ENCODE measurements at regions not wholly inside any gene's neighbourhood (a gene's known extent, or its start where the extent isn't known, plus 50 kb on each side); places are given as distances from the start of the nearest gene placed in this dataset.
A peak's percentile ranks its signal among the peaks of the same experiment; 100 is the strongest.

- ATAC-seq: no peak
- TF ChIP-seq TSHZ2 (CRISPR knock-in tag; IDR thresholded peaks at IDR 0.05) (no peak), ZFP30 (CRISPR knock-in tag; IDR thresholded peaks at IDR 0.05) (no peak), TCF4 (CRISPR knock-in tag; IDR thresholded peaks at IDR 0.05; ENCODE audit: borderline replicate concordance) (no peak), CSDC2 (CRISPR knock-in tag; IDR thresholded peaks at IDR 0.05) (no peak), SNAI2 (CRISPR knock-in tag; IDR thresholded peaks at IDR 0.05) (no peak), ISL1 (CRISPR knock-in tag; IDR thresholded peaks at IDR 0.05) (no peak), ZNF565 (CRISPR knock-in tag; conservative IDR thresholded peaks at IDR 0.05; ENCODE audit: low read depth) (no peak), ZC3H10 (CRISPR knock-in tag; IDR thresholded peaks at IDR 0.05) (no peak), ZFP3 (CRISPR knock-in tag; IDR thresholded peaks at IDR 0.05) (no peak), TOX (CRISPR knock-in tag; IDR thresholded peaks at IDR 0.05; ENCODE audit: borderline replicate concordance) (no peak), POU6F1 (CRISPR knock-in tag; IDR thresholded peaks at IDR 0.05; ENCODE audit: borderline replicate concordance, low read depth) (no peak), CSRNP3 (CRISPR knock-in tag; IDR thresholded peaks at IDR 0.05) (no peak), ZNF70 (CRISPR knock-in tag; IDR thresholded peaks at IDR 0.05) (no peak), BACH2 (CRISPR knock-in tag; IDR thresholded peaks at IDR 0.05; ENCODE audit: borderline replicate concordance) (no peak), CREB5 (CRISPR knock-in tag; IDR thresholded peaks at IDR 0.05; ENCODE audit: low read depth) (no peak)
Observed at GRCh38 chr3:82103241-82103640, 341.8 kb upstream of the GBE1 start.

GRCh38 chr3:82100378-82100777 lies 338.9 kb upstream of the GBE1 start:
- ATAC-seq: peak; percentile 71
- no peak for TF ChIP-seq BACH2 (CRISPR knock-in tag; IDR thresholded peaks at IDR 0.05; ENCODE audit: borderline replicate concordance)
- no peak for TF ChIP-seq ESRRG (CRISPR knock-in tag; IDR thresholded peaks at IDR 0.05)
- TF ChIP-seq PATZ1 (CRISPR knock-in tag; IDR thresholded peaks at IDR 0.05; ENCODE audit: borderline replicate concordance): no peak
- no peak for TF ChIP-seq ZFP30 (CRISPR knock-in tag; IDR thresholded peaks at IDR 0.05)
- no peak for TF ChIP-seq RARB (CRISPR knock-in tag; IDR thresholded peaks at IDR 0.05)
- no peak for TF ChIP-seq POU6F1 (CRISPR knock-in tag; IDR thresholded peaks at IDR 0.05; ENCODE audit: borderline replicate concordance, low read depth)
- TF ChIP-seq CSRNP3 (CRISPR knock-in tag; IDR thresholded peaks at IDR 0.05): no peak
- no peak for TF ChIP-seq GLIS3 (CRISPR knock-in tag; IDR thresholded peaks at IDR 0.05)
- no peak for TF ChIP-seq SNAI2 (CRISPR knock-in tag; IDR thresholded peaks at IDR 0.05)
- TF ChIP-seq CREB5 (CRISPR knock-in tag; IDR thresholded peaks at IDR 0.05; ENCODE audit: low read depth): no peak
- TF ChIP-seq TCF4 (CRISPR knock-in tag; IDR thresholded peaks at IDR 0.05; ENCODE audit: borderline replicate concordance): no peak
- TF ChIP-seq ZC3H10 (CRISPR knock-in tag; IDR thresholded peaks at IDR 0.05): no peak
- TF ChIP-seq ARNTL (CRISPR knock-in tag; IDR thresholded peaks at IDR 0.05; ENCODE audit: borderline replicate concordance, low read depth): no peak
- TF ChIP-seq OSR1 (CRISPR knock-in tag; IDR thresholded peaks at IDR 0.05): no peak
